ENCODE measurements at regions not wholly inside any gene's neighbourhood (a gene's known extent, or its start where the extent isn't known, plus 50 kb on each side); places are given as distances from the start of the nearest gene placed in this dataset.

DNA sequence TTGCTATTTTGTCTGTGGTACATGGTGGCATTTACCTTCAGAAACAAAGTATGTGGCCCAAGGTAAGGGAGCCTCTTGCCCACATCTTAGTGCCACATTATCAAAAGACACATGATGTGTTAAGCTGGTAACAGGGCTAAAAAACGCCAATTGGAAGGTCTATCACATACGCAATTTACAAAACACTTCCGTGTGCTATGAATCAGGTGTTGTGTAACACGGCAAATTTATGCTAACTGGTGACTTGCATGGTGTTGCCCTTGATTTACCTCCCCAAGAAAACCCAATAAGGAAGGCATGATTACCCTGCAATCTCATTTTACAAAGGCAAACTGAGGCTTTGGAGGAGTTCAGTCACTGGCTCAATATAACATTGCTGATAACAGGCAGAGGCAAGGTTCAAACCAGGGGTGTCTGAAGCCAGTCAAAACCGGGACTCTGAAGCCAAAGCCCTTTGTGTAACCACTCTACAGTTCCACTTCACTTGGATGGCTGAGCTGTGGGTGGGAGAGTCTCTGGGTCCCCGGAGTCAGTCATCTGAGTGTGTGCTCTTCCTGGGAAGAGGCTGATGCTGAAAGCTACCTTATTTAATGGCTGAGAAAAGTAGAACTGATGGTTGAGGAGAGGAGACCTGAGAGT lies 103.9 kb upstream of the BCL6 start:
- intact Hi-C loops (cut with DNase I; ENCODE audit: low total_unique reads), result no loop called here

GRCh38 chr3:187850258-187850921 lies 105.1 kb upstream of the BCL6 start:
- 44 to 78% (median 68%) methylated on average over 4 of the region's 4 CpGs for WGBS, 5 donors
- intact Hi-C loops (cut with DNase I; ENCODE audit: low total_unique reads), result no loop called here

More for the DNA sequence above, 103.9 kb upstream of the BCL6 start:
- 58 to 87% (median 78%) methylated on average over 6 of the region's 6 CpGs for WGBS, 5 donors
- H3K4me1 ChIP-seq, result peaks cover 0 to 22% (median 0%) of the 10 kb centered on the region in 6 donors
- TF ChIP-seq POLR2AphosphoS5 (IDR thresholded peaks at IDR 0.05) (peak in 1 of 3 donors; percentile 43), CTCF (IDR thresholded peaks at IDR 0.05 in 8 of 11, conservative IDR thresholded peaks at IDR 0.05 in 3 of 11) (no peak), POLR2A (IDR thresholded peaks at IDR 0.05) (no peak)
- H3K27ac ChIP-seq, result peak overlapping the region in 7 of 8 donors; percentile 68 to 91 (median 79)
- no peak for DNase-seq
- H3K4me3 ChIP-seq, result peak overlapping the region in 1 of 8 donors; percentile 35
- no peaks in the 10 kb centered on the region for H3K36me3 ChIP-seq
- no peaks in the 10 kb centered on the region for H3K27me3 ChIP-seq (replicated peaks in 1 of 7)
- peaks cover 0 to 8% (median 1%) of the 10 kb centered on the region in 8 donors for H3K9me3 ChIP-seq

DNA sequence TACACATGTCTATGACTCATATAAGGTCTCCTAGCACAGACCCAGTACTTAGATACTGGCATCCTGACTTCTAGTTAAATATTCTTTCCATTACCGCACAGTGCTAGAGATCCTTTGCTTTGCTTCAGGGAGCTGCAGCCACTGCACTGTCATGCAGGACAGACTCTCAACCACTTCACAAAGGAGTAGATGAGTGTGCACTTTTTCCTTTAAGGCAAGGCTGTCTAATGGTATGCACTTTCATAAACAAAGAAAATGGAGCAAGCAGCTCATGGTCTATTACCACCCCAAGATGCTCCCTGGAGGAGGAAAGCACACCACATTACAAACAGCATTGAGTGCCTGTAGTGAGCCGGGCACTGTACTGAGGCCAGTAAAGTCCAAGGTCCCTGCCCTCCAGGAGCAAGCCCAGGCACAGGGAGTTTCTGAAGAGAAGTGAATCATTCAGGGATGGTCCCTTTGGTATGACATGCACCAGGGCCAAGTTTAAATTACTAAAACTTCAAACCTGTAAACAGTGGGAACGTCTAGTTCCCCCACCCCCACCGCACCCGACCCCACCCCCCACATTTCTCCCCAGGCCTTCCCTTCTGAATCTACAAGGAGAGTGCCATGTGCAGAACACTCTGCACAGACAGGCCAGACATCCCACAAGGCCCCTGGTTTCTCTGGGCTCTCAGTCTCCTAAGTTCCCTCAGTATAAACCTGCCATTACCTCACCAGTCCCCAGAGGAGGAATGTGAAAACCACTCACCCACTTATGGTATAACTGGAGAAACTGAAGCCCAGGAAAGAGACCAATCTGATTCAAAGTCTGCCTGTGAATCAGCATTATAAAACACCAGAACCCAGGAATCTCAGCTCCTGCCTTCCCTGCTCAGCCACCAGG lies 107.8 kb upstream of the BCL6 start:
- H3K4me1 ChIP-seq, result peaks cover 0 to 22% (median 0%) of the 10 kb centered on the region in 6 donors
- DNase-seq, result no peak
- TF ChIP-seq POLR2A (IDR thresholded peaks at IDR 0.05), result no peak
- no peak for TF ChIP-seq CTCF (IDR thresholded peaks at IDR 0.05 in 8 of 11, conservative IDR thresholded peaks at IDR 0.05 in 3 of 11)
- TF ChIP-seq POLR2AphosphoS5 (IDR thresholded peaks at IDR 0.05), result no peak
- no peaks in the 10 kb centered on the region for H3K36me3 ChIP-seq
- H3K27ac ChIP-seq, result peak overlapping the region in 5 of 8 donors; percentile 27 to 91 (median 53)
- peak overlapping the region in 1 of 8 donors; percentile 3 for H3K4me3 ChIP-seq
- WGBS, 5 donors, result 82 to 96% (median 88%) methylated on average over 5 of the region's 5 CpGs
- H3K9me3 ChIP-seq, result peaks cover 0 to 8% (median 1%) of the 10 kb centered on the region in 8 donors
- intact Hi-C loops (cut with DNase I; ENCODE audit: low total_unique reads), result no loop called here
- H3K27me3 ChIP-seq (replicated peaks in 1 of 7), result no peaks in the 10 kb centered on the region

More at GRCh38 chr3:187850258-187850921, 105.1 kb upstream of the BCL6 start:
- peaks cover 0 to 8% (median 1%) of the 10 kb centered on the region in 8 donors for H3K9me3 ChIP-seq
- peak overlapping the region in 1 of 8 donors; percentile 35 for H3K4me3 ChIP-seq
- H3K27ac ChIP-seq, result peak overlapping the region in 7 of 8 donors; percentile 68 to 91 (median 79)
- TF ChIP-seq POLR2AphosphoS5 (IDR thresholded peaks at IDR 0.05), result peak in 1 of 3 donors; percentile 38
- TF ChIP-seq POLR2A (IDR thresholded peaks at IDR 0.05), result no peak
- TF ChIP-seq CTCF (IDR thresholded peaks at IDR 0.05 in 8 of 11, conservative IDR thresholded peaks at IDR 0.05 in 3 of 11), result no peak
- no peaks in the 10 kb centered on the region for H3K27me3 ChIP-seq (replicated peaks in 1 of 7)
- peaks cover 0 to 22% (median 0%) of the 10 kb centered on the region in 6 donors for H3K4me1 ChIP-seq
- no peaks in the 10 kb centered on the region for H3K36me3 ChIP-seq
- DNase-seq, result no peak

Measured in spleen (tissue), 11 donors.